ENCODE measurements at regions not wholly inside any gene's neighbourhood (a gene's known extent, or its start where the extent isn't known, plus 50 kb on each side); places are given as distances from the start of the nearest gene placed in this dataset.

DNA sequence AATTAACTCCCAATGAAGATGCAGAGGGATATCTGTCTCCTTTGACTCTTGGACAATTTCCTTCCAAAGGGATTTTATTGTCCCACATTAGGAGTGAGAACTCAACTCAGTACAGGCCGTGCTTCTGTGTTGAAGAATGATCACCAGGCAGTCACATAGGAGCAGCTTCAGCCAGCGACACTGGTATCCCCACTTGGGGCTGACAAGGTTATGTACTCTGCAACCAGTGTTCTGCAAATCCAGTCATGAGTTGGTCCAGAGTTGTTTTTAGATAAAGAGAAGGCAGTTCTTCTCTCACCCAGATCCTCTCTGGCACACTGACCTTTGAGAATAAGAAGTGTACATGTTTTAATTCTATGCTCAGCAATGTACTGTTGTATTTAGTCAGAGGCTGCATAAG is 415.8 kb downstream of the SETD4 start:
- H3K36me3 ChIP-seq (replicated peaks in 1 of 2): no peaks in the 10 kb centered on the region
- H3K4me1 ChIP-seq (replicated peaks in 1 of 2): peaks cover 0 to 5% of the 10 kb centered on the region in 2 donors
- no peaks in the 10 kb centered on the region for H3K27me3 ChIP-seq
- intact Hi-C loops (cut with DNase I): no loop called here
- no peaks in the 10 kb centered on the region for H3K9me3 ChIP-seq (replicated peaks in 1 of 3)
- TF ChIP-seq CTCF (IDR thresholded peaks at IDR 0.05): no peak
- no peak for TF ChIP-seq POLR2A (IDR thresholded peaks at IDR 0.05)
- no peak for DNase-seq
- H3K27ac ChIP-seq: no peak overlapping the region
- 92 to 97% (median 93%) methylated on average over 2 of the region's 2 CpGs for WGBS, 4 donors
- H3K4me3 ChIP-seq: no peak overlapping the region

DNA sequence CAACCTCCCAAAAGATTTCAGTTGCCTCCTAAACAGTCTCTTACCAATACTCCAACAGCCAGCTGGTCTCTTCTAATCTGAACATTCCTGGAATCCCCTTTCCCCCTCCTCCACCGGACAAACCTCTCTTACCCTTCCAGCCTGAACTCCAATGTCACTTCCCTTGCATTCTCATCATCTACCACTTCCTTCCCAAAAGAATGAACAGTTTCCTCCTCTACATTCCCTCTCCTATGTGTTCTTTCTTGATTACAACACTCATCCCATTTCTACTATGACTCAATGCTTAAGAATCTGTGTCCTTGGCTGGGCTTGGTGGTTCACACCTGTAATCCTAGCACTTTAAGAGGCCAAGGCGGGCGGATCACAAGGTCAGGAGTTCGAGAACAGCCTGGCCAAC is 417.1 kb downstream of the SETD4 start:
- Histone ChIP-seq H3K36me3 (replicated peaks in 1 of 2) (no peaks in the 10 kb centered on the region), H3K9me3 (replicated peaks in 1 of 3) (no peaks in the 10 kb centered on the region), H3K27me3 (no peaks in the 10 kb centered on the region), H3K4me1 (replicated peaks in 1 of 2) (peaks cover 0 to 5% of the 10 kb centered on the region in 2 donors), H3K4me3 (no peak overlapping the region), H3K27ac (no peak overlapping the region)
- intact Hi-C loops (cut with DNase I): no loop called here
- TF ChIP-seq POLR2A (IDR thresholded peaks at IDR 0.05): no peak
- no peak for TF ChIP-seq CTCF (IDR thresholded peaks at IDR 0.05)
- 52 to 66% (median 56%) methylated on average over 4 of the region's 4 CpGs for WGBS, 4 donors
- DNase-seq: no peak

GRCh38 chr21:35641271-35642016 is 418.9 kb downstream of the SETD4 start:
- no peaks in the 10 kb centered on the region for H3K9me3 ChIP-seq (replicated peaks in 1 of 3)
- H3K4me1 ChIP-seq (replicated peaks in 1 of 2): no peaks in the 10 kb centered on the region
- H3K4me3 ChIP-seq: no peak overlapping the region
- H3K27me3 ChIP-seq: no peaks in the 10 kb centered on the region
- intact Hi-C loops (cut with DNase I): no loop called here
- H3K27ac ChIP-seq: no peak overlapping the region
- no peak for DNase-seq
- H3K36me3 ChIP-seq (replicated peaks in 1 of 2): no peaks in the 10 kb centered on the region
- WGBS, 4 donors: 59 to 91% (median 88%) methylated on average over 4 of the region's 4 CpGs
- TF ChIP-seq POLR2A (IDR thresholded peaks at IDR 0.05) (no peak), CTCF (IDR thresholded peaks at IDR 0.05) (no peak)

DNA sequence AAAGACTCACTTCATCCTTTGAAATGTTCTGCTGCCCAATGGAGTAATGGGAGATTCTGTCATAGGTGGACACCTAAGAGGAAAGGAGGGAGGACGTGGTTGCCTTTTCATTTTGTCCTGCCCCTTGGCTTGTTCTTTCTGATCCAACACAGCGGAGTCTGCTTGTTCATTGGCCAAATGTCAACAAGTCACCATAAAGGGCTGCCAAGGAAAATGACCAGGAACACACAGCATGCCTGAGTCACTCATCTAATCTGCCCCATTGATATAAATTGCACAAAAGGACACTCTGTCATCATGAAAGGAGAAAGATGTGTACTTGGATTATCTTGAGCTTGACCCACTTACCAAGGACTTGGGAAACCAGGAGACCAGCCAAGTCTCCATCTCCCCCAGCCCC is 422.9 kb downstream of the SETD4 start:
- no peaks in the 10 kb centered on the region for H3K4me1 ChIP-seq (replicated peaks in 1 of 2)
- 8 to 32% (median 29%) methylated on average over 2 of the region's 2 CpGs for WGBS, 4 donors

More for the DNA sequence above, 422.9 kb downstream of the SETD4 start:
- TF ChIP-seq CTCF (IDR thresholded peaks at IDR 0.05): no peak
- no peak for TF ChIP-seq POLR2A (IDR thresholded peaks at IDR 0.05)
- no peaks in the 10 kb centered on the region for H3K9me3 ChIP-seq (replicated peaks in 1 of 3)
- no peaks in the 10 kb centered on the region for H3K27me3 ChIP-seq
- DNase-seq: peak; percentile 22 to 77 (median 53)
- H3K4me3 ChIP-seq: no peak overlapping the region
- intact Hi-C loops (cut with DNase I): no loop called here
- H3K27ac ChIP-seq: no peak overlapping the region
- H3K36me3 ChIP-seq (replicated peaks in 1 of 2): no peaks in the 10 kb centered on the region

Measured in adrenal gland (tissue), 9 donors.